ENCODE measurements at regions not wholly inside any gene's neighbourhood (a gene's known extent, or its start where the extent isn't known, plus 50 kb on each side); places are given as distances from the start of the nearest gene placed in this dataset.

DNA sequence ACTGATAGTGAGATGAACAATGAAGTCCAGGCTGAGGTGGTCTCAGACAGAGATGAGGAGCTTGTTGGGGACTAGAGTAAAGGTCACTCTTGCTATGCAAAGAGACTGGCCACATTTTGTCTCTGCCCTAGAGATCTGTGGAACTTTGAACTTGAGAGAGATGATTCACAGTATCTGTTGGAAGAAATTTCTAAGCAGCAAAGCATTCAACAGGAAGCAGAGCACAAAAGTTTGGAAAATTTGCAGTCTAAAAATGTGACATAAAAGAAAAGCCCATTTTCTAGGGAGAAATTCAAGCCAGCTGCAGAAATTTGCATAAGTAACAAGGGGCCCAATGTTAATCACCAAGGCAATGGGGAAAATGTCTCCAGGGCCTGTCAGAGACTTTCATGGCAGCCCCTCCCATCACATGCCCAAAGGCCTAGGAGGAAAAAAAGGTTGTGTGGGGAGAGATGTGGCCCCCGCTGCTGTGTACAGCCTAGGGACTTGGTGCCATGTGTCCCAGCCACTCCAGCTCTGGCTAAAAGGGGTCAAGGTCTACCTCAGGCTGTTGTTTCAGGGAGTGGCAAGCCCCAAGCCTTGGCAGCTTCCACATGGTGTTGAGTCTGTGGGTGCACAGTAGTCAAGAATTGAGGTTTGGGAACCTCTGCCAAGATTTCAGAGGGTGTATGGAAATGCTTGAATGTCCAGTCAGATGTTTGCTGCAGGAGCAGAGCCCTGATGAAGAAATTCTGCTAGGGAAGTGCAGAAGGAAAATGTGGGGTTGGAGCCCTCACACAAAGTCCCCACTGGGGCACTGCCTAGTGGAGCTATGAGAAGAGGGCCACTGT lies 262.8 kb downstream of the DKK2 start:
- Histone ChIP-seq H2BK5ac (ENCODE audit: insufficient read length, low read length) (no peak overlapping the region), H3K23me2 (ENCODE audit: insufficient read length, low read depth, low read length, poor library complexity, severe bottlenecking) (no peaks in the 10 kb centered on the region), H2BK120ac (ENCODE audit: low read depth, low read length, poor library complexity, severe bottlenecking) (no peak overlapping the region), H4K20me1 (ENCODE audit: control insufficient read depth, insufficient read depth, insufficient read length) (no peaks in the 10 kb centered on the region), H2BK20ac (ENCODE audit: low read depth, low read length, poor library complexity, severe bottlenecking) (peak overlapping the region; percentile 60), H3K79me1 (ENCODE audit: insufficient read depth, low read depth, low read length, poor library complexity, severe bottlenecking) (no peaks in the 10 kb centered on the region), H3K4me1 (ENCODE audit: insufficient read depth, low read length) (no peaks in the 10 kb centered on the region), H3K23ac (ENCODE audit: insufficient read length, low read depth, low read length) (no peak overlapping the region), H3K9me3 (ENCODE audit: control insufficient read depth, low read depth, low read length) (no peaks in the 10 kb centered on the region), H3T11ph (ENCODE audit: low read length) (no peak overlapping the region), H3K56ac (ENCODE audit: insufficient read length, low read depth, low read length) (no peak overlapping the region), H2BK12ac (ENCODE audit: insufficient read length, low read depth, low read length) (no peak overlapping the region), H3K4ac (ENCODE audit: low read depth, low read length) (no peak overlapping the region), H3K79me2 (ENCODE audit: insufficient read depth, low read length) (no peaks in the 10 kb centered on the region), H3K9ac (ENCODE audit: extremely low read depth, insufficient read length, low read length) (no peak overlapping the region), H4K91ac (ENCODE audit: insufficient read length, low read depth, low read length) (no peak overlapping the region), H3K14ac (ENCODE audit: insufficient read depth, low read length) (no peak overlapping the region), H3K18ac (ENCODE audit: insufficient read length, low read depth, low read length) (no peak overlapping the region), H3K27me3 (ENCODE audit: insufficient read depth, low read length) (no peaks in the 10 kb centered on the region), H4K5ac (ENCODE audit: insufficient read length, low read depth, low read length) (no peak overlapping the region), H2AFZ (ENCODE audit: low read length) (no peak overlapping the region), H2AK5ac (ENCODE audit: insufficient read length, low read length) (no peak overlapping the region), H3K4me2 (ENCODE audit: insufficient read depth, insufficient read length, low read length) (no peak overlapping the region), H4K8ac (replicated peaks; ENCODE audit: insufficient read length, low read depth, low read length) (no peak overlapping the region), H3K27ac (ENCODE audit: insufficient read length, low read depth, low read length) (no peak overlapping the region), H2BK15ac (ENCODE audit: low read depth, low read length) (no peak overlapping the region)
- Mint-ChIP-seq H3K27ac (no peak overlapping the region), H3K36me3 (ENCODE audit: insufficient read depth in 1 of 3, low read depth in 3 of 3) (no peaks in the 10 kb centered on the region), H3K4me1 (no peaks in the 10 kb centered on the region), H3K27me3 (ENCODE audit: low read depth) (no peaks in the 10 kb centered on the region), H3K9me3 (peaks cover 0 to 4% of the 10 kb centered on the region in 2 experiments; a peak in 1 of 5 replicates), H3K4me3 (no peak overlapping the region)
- no CpG with 5 or more reads among the region's 1 CpG for WGBS (ENCODE audit: extremely low coverage, insufficient read length, low lambda C conversion rate)
- DNase-seq, result no peak
- TF ChIP-seq, protein P1, sequence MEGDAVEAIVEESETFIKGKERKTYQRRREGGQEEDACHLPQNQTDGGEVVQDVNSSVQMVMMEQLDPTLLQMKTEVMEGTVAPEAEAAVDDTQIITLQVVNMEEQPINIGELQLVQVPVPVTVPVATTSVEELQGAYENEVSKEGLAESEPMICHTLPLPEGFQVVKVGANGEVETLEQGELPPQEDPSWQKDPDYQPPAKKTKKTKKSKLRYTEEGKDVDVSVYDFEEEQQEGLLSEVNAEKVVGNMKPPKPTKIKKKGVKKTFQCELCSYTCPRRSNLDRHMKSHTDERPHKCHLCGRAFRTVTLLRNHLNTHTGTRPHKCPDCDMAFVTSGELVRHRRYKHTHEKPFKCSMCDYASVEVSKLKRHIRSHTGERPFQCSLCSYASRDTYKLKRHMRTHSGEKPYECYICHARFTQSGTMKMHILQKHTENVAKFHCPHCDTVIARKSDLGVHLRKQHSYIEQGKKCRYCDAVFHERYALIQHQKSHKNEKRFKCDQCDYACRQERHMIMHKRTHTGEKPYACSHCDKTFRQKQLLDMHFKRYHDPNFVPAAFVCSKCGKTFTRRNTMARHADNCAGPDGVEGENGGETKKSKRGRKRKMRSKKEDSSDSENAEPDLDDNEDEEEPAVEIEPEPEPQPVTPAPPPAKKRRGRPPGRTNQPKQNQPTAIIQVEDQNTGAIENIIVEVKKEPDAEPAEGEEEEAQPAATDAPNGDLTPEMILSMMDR (conservative IDR thresholded peaks at IDR 0.05), result no peak

Data from H9 (cell line).